GM18868 (cell line): ENCODE measurements at regions not wholly inside any gene's neighbourhood (a gene's known extent, or its start where the extent isn't known, plus 50 kb on each side); places are given as distances from the start of the nearest gene placed in this dataset.

ENCODE experiments used
- ATAC-seq: cut with Tn5 transposase; IDR thresholded peaks from one replicate; pipeline ENCODE4 v1.9.1; 2021; ENCODE audit warnings: mild to moderate bottlenecking, moderate library complexity; ENCODE audit not compliant: unreplicated experiment

GRCh38 chr4:183763990-183764754 is 105.1 kb downstream of the TRAPPC11 start:
- ATAC-seq: no peak

- no peak for ATAC-seq
Measured at GRCh38 chr4:183765251-183765911, 106.3 kb downstream of the TRAPPC11 start.

GRCh38 chr4:183766140-183766539 is 107.0 kb downstream of the TRAPPC11 start:
- ATAC-seq: no peak

GRCh38 chr4:183770906-183771305 is 111.8 kb downstream of the TRAPPC11 start:
- no peak for ATAC-seq

GRCh38 chr4:183772361-183772760 is 113.3 kb downstream of the TRAPPC11 start:
- ATAC-seq: no peak

- no peak for ATAC-seq
Measured at GRCh38 chr4:183773790-183774189, 114.7 kb downstream of the TRAPPC11 start.

GRCh38 chr4:183783306-183783705 is 121.8 kb upstream of the STOX2 start:
- ATAC-seq: no peak

GRCh38 chr4:183783991-183784553 is 121.0 kb upstream of the STOX2 start:
- ATAC-seq: no peak

GRCh38 chr4:183788308-183788905 is 116.7 kb upstream of the STOX2 start:
- no peak for ATAC-seq

- peak; percentile 69 for ATAC-seq
Measured at GRCh38 chr4:183789657-183790056, 115.5 kb upstream of the STOX2 start.

GRCh38 chr4:183790661-183791060 is 114.4 kb upstream of the STOX2 start:
- ATAC-seq: no peak

GRCh38 chr4:183797011-183797444 is 108.1 kb upstream of the STOX2 start:
- ATAC-seq: no peak

- no peak for ATAC-seq
Measured at GRCh38 chr4:183797445-183798300, 107.4 kb upstream of the STOX2 start.

- ATAC-seq: no peak
Measured at GRCh38 chr4:183798301-183799253, 106.5 kb upstream of the STOX2 start.

- ATAC-seq: no peak
Measured at GRCh38 chr4:183801457-183802165, 103.5 kb upstream of the STOX2 start.

GRCh38 chr4:183806341-183806740 is 98.8 kb upstream of the STOX2 start:
- ATAC-seq: no peak

GRCh38 chr4:183807420-183808096 is 97.5 kb upstream of the STOX2 start:
- ATAC-seq: no peak

GRCh38 chr4:183808097-183808456 is 97.0 kb upstream of the STOX2 start:
- no peak for ATAC-seq

GRCh38 chr4:183812567-183812966 is 92.5 kb upstream of the STOX2 start:
- ATAC-seq: no peak
